ENCODE measurements at regions not wholly inside any gene's neighbourhood (a gene's known extent, or its start where the extent isn't known, plus 50 kb on each side); places are given as distances from the start of the nearest gene placed in this dataset.

DNA sequence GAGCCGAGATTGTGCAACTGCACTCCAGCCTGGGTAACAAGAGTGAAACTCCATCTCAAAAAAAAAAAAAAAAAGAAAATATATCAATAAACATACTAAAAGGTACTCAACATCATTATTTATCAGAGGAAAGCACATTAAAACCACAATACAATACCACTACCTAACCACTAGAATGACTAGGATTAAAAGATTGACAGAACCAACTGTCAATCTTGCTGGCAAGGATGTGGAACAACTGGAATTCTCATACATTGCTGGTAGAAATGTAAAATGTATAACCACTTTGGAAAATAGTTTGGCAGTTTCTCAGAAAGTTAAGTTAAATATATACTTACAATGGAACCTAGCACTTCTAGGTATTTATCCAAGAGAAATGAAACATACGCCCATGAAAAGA, 88.6 kb downstream of the B3GNT2 start:
- TF ChIP-seq, protein P1, sequence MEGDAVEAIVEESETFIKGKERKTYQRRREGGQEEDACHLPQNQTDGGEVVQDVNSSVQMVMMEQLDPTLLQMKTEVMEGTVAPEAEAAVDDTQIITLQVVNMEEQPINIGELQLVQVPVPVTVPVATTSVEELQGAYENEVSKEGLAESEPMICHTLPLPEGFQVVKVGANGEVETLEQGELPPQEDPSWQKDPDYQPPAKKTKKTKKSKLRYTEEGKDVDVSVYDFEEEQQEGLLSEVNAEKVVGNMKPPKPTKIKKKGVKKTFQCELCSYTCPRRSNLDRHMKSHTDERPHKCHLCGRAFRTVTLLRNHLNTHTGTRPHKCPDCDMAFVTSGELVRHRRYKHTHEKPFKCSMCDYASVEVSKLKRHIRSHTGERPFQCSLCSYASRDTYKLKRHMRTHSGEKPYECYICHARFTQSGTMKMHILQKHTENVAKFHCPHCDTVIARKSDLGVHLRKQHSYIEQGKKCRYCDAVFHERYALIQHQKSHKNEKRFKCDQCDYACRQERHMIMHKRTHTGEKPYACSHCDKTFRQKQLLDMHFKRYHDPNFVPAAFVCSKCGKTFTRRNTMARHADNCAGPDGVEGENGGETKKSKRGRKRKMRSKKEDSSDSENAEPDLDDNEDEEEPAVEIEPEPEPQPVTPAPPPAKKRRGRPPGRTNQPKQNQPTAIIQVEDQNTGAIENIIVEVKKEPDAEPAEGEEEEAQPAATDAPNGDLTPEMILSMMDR (IDR thresholded peaks at IDR 0.05 in 4 of 5, conservative IDR thresholded peaks at IDR 0.05 in 1 of 5) = no peak
- no peak for TF ChIP-seq POLR2A (IDR thresholded peaks at IDR 0.05)

All from gastrocnemius medialis (tissue), 4 donors.